ENCODE measurements at regions not wholly inside any gene's neighbourhood (a gene's known extent, or its start where the extent isn't known, plus 50 kb on each side); places are given as distances from the start of the nearest gene placed in this dataset.

DNA sequence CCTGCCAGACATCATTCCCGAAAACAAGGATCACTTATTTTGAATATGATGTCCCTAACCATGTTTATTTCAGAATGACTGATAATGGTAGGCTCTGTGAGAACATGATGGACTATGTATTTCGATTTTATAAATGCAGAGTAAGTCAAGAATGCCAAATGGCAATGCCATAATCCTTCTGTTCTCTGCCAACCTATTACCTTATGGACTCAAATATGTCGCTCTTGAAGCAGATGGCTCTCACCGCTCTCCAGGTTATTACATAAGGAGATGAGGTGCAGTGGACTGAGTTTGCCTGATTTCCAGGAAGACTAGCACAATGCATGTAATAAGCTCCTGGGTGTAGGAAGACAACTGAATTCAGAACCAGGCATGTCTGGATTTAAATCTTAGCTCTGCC, 227.2 kb downstream of the BTG1 start:
- DNase-seq: no peak

GRCh38 chr12:91914701-91915100, 230.9 kb downstream of the BTG1 start:
- DNase-seq: no peak

DNA sequence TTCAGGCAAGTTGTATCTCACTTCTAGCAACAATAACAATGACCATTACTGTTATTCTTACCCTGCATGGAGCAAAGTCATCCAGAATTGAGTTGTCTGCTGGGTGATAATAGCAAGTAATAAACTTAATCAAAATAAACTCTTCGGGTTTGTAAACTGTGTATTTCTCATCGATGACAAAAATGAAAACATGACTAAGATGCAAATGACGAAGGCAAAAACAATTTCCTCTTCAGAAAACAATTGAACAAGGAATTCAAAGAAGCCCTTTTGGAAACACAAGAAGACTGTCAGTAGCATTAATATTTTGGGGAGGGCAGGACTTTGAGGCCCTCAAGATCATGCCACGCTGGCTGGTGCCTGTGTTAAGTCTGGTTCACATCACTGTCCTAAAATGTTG, 232.0 kb downstream of the BTG1 start:
- DNase-seq: no peak

DNA sequence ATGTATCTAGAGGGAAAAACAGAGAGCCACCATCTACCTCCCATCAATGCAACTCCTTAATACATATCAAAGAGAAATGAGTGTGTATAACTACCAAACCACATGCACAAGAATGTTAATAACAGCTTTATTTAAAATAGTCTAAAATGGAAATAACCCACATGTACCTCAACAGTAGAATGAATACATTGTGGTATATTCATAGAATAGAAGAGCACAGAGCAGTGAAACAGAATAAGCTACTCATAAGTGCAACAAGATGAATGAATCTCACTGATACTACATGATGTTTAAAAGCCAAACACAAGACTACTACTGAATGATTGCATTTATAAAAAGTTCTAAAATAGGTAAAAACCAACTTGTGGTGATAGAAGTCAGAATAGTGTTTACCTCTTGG, 232.5 kb downstream of the BTG1 start:
- DNase-seq: no peak

- no peak for DNase-seq
These were observed 233.5 kb downstream of the BTG1 start for GRCh38 chr12:91912178-91912577.

- no peak for DNase-seq
These were observed 234.7 kb downstream of the BTG1 start for GRCh38 chr12:91910871-91911388.

GRCh38 chr12:91902860-91903683, 242.6 kb downstream of the BTG1 start:
- DNase-seq: no peak

DNA sequence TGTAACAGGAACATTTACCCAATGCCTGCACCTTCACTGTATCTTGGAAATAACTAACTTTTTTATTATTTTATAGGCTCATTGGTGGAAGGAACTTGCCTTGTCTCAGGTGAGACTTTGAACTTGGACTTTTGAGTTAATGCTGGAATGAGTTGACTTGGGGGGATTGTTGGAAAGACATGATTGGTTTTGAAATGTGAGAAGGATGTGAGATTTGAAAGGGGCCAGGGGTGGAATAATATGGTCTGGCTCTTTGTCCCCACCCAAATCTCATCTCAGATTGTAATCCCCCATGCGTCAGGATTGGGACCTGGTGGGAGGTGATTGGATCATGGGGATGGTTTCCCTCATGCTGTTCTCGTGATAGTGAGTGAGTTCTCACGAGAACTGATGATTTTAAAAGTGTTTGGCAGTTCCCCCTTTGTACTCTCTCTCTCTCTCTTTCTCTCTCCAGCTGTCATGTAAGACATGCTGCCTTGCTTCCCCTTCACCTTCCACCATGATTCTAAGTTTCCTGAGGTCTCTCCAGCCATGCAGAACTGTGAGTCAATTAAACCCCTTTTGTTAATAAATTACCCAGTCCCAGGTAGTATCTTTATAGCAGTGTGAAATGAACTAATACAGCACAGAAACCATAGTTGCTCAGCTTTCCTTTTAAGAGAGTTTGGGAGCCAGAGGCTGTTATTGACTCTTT, 244.1 kb downstream of the BTG1 start:
- DNase-seq: no peak

GRCh38 chr12:91900971-91901370, 244.7 kb downstream of the BTG1 start:
- no peak for DNase-seq

- DNase-seq: no peak
These were observed 246.6 kb downstream of the BTG1 start for GRCh38 chr12:91899056-91899455.

DNA sequence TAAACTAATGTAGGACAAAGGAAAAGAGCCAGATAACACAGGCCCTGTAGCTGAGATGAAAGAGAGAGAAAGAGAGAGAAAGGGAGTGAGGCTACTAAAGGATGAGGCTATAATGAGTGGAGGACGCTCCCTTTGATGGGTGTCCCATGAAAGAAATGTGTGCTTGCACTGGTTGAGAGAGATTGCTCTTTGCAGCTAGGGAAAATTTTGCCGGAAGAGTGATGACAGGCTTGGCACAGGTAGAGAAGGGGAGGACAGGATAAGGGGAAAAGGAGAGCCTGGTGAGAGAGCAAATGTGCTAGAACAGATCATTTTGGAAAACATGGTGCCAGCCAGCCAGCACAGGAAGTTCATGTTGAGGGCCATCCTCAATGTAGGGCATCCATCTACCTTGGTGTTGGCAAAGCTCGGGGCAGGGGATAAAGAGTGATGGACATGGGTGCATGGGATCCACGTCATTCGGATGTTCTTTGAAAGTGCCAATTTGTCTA, 248.6 kb downstream of the BTG1 start:
- no peak for DNase-seq

DNA sequence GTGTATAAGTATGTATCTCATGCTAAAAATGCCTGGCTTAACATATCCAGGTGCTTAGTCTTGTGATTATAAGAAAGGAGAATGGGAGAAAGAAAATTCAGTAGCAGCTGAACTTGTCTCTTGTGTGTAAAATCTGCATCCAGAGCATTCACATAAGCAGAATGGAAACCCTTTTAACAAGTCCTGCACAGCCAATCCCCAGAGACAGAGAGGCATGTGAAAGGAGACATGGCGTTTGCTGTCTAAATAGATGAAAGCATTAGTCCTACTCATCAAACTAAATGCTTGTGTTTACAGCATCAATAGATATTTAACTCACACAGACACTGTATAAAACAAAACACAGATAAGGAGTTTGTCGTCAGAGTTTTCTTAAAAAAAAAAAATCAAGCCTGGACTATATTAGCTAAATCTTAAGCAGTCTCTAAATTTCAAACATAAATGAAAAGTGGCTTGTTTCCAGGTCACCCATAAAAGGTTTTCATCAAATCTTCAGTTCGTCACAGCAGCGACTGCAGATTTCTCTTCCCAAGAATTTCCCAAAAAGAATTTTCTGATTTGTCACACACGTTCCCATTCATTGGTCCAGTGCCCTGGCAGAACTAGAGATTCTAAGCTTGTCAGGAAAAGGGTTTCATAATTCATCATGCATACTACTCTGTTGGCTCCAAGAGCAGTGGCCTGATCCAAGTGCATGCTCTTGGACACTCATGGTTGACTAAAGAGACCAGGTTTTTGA, 249.2 kb downstream of the BTG1 start:
- DNase-seq: no peak

DNA sequence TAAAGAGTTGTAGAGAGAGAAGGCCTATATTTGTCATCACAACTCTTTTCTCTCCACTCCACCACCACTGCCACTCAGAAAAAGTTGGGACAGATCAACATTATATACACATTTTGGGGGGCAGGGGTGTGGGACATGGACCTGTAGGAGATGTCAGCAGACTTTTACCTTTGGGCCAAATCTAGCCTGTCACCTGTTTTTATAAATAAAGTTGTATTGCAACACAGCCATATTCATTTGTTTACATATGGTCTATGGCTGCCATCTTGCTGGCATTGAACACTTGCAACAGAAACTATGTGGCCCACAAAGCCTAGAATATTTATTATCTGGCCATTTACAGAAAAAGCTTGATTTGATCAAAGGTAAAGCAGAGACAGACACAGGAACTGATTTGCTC, 250.7 kb downstream of the BTG1 start:
- DNase-seq: no peak

GRCh38 chr12:91893476-91893875, 252.2 kb downstream of the BTG1 start:
- DNase-seq: no peak

DNA sequence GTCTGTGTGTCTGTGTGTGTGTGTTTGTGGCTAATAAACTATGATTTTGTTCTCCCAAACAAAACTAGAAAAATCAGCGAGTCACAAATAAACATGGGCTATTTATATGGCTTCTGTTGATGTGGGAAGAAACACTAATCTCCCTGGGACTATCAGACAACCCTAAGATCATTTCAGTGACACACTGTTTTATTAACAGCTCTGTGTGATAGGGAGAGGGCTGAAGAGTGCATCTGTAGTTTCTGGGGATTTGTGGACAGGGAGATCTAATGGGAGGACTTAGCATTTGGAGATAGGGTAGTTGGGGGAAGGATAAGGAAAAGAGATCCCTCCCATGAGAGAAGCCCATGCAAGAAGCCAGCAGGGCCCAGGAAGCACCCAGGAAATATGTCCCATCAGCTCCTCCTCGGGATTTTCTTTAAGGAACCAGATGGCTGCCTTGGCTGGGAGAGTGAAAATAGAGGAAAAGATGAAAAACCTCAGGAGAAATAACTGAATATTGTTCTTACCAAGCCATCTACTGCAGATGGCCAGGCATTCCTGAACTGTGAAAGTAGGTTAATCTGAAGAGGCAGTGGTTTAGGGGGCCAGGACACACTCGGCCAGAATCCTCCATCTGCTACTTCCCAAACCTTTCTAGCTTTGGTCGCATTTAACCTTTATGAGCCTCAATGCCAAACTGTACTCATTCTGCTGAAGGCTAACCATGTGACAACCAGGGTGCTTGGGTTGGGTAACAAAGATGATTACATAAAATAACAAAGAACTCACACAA, 253.4 kb downstream of the BTG1 start:
- no peak for DNase-seq

GRCh38 chr12:91890742-91891141, 254.9 kb downstream of the BTG1 start:
- DNase-seq: no peak

GRCh38 chr12:91889910-91890309, 255.7 kb downstream of the BTG1 start:
- DNase-seq: no peak

DNA sequence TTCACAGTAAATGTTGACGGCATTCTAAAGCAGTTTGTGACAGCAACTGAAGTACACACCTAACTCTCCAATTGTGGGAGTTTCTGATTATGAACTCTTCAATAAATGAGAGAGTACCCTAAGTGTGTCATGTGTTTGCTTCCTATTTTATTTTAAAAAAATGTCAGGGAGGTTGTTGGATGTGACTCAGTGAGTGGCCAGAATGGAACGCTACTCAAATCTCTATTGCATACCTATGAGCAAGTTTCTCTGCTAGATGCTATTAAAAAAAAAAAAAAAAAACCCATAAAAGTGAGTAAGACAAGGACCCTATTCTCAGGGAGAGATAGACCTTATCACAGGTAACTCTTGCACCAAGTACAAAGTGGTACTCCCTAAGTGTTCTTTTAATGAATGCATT, 256.6 kb downstream of the BTG1 start:
- no peak for DNase-seq

DNA sequence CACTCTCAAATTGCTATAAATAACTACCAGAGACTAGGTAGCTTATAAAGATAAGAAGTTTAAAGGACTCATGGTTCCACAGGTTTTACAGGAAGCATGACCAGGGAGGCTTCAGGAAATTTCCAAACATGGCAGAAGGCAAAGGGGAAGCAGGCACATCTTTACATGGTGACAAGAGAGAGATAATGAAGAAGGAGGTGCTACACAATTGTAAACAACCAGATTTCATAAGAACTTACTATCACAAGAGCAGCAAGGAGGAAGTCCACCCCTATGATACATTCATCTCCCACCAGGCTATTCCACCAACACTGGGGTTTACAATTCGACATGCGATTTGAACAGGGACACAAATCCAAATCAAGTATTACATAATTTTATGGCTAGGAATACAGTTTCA, 257.7 kb downstream of the BTG1 start:
- DNase-seq: no peak

GRCh38 chr12:91885851-91886731, 259.6 kb downstream of the BTG1 start:
- no peak for DNase-seq

DNA sequence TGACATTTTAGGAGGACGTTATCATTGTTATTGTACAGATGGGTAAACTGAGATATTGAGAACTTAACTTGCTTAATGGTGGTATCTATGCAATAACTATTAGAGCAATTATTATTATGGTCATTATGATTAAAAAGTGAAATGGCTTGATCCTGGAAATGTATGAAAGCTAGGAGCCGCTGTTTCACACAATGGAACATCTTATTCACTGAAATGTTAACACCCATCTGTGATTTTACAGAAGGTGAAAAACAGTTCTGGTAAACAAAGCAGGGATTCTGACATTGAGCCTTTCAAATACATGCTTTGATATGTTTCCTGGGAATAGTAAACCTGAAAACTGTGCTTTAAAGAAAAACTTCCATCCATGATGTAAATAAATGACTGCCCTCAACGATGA, 261.4 kb downstream of the BTG1 start:
- no peak for DNase-seq

DNA sequence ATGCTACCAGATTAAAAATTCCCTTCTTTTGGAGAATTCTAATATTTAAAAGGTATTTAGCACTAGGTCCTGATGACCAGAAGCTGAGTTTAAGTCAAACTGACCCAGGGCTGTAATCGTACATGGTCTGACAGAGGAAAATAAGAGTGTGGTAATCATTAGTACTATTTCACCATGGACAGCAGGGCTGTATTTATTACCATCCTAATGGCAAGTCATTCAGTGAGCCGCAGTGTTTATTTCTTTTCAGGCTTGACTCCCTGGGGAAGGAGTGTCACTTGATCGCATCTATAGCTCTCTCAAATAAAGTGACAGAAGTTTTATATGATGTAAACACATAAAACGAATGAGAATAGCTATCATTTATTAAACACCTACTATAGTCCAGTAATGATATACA, 261.8 kb downstream of the BTG1 start:
- DNase-seq: no peak
